NCI-H2227 (cell line): ENCODE measurements at regions not wholly inside any gene's neighbourhood (a gene's known extent, or its start where the extent isn't known, plus 50 kb on each side); places are given as distances from the start of the nearest gene placed in this dataset.
"Not testable (repeated sequence)": the region's sequence is repeated elsewhere in the genome, so short reads cannot be mapped to it uniquely, and the experiment has no call there.

Source experiments
- DNase-seq: peaks from one replicate; lab custom pipeline; 2025; ENCODE audit not compliant: unreplicated experiment; lab: John Stamatoyannopoulos, UW

- no peak for DNase-seq
Observed at GRCh38 chr5:28305891-28306290, 1267.5 kb upstream of the CDH9 start.

DNA sequence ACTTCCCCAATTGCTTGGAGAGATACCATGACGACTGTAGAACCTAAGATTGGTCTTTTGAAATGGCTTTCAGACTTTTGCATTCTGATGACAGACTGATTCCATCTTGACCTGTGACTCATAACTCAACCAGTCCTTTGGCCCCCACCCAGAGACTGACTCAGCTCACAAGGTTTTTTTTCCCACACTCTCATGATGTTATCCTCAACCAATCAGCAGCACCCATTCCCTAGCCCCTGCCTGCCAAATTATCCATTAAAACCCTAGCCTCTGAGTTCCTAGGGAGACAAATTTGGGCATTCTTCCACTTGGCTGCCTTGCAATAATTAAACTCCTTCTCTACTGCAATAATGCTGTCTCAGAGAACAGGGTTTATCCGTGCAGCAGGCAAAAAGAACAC, 1263.3 kb upstream of the CDH9 start:
- no peak for DNase-seq

DNA sequence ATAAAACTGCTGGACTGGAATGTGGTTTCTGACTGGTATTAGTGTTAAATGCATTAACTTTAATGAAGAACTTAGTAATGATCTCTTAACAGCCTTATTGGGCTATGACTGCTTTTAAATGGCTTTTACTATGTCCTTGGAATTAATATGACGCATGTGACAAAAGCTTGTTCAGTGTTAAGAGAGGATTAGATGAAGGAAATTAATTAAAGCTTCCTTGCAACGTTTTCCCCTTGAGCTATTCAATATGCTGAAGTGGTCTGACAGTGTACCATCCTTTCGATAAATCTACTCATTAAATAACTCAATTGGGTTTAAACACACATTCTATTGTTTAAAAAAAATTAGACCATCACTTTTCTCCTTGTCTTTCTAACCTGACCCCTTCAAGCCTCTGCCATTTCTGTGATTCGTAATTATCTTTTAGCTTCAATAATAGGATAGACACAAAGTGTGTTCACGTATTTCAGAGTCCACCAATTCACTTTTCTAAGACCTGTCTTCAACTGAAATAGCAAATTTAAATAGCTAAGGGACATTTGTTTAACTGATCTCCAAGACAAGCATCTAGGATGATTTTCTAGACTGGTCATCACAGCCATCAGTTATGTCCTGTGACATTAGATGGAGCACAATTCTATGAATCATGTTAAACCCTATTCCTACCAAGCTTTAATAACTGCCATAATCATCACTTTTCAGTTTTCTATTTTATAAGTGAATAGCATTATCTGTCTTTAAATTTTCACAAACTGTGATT, 1258.0 kb upstream of the CDH9 start:
- no peak for DNase-seq

DNA sequence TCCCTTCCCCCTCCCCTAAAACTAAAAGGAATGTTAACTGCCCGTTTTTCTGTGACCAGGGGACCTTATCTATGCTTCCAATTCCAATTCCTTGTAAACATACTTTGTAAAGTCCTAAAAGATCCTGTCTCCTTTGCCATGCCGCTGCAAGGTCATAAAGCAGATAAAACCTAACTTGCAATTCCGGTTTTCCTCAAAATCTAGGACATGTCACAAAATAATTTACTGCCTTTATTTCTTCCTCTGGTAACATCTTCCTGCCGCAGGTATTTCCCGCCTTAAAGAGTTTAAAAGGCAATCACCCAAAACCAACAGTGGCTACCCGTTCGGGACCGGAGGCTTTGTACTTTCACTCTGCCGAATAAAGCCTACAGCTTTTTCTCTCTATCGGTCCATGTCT, 1248.6 kb upstream of the CDH9 start:
- DNase-seq = not testable (repeated sequence)

DNA sequence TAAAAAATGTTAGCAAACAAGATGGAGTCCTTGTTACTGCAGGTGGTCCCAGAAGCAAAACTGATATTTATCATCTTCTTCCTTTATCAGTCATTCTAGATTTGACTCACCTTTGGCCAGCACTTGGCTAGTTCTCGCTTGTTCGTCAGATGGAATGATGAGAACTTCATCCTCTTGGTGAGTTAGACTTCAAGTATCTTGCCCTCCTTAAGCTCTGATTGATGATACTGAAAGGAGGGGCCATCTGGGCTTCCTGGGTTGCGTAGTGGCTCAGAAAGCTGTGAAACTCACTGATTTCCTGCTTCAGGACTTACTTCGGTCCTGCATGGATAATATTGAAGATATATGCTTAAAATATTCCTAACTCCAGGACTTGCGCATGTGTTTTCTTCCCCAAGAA, 1248.2 kb upstream of the CDH9 start:
- DNase-seq = no peak

DNA sequence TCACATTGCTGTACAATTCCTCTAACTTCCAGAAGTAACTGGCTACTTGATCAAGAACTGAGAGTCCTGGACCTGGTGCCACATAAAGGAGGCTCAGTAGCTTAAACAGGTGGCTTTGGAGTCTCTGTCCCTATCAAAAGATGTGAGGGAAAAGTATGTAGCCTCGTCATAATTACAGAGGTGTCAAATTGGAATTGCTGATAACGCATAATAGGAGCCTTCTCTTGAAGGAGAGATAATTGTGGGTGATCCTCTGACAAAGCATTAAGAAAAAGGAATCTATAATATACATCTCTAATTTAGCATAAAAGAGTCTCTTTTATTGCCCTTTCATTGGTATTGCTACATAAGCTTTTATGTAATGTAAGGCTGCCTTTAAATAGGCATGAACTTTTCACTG, 1246.4 kb upstream of the CDH9 start:
- DNase-seq = no peak

DNA sequence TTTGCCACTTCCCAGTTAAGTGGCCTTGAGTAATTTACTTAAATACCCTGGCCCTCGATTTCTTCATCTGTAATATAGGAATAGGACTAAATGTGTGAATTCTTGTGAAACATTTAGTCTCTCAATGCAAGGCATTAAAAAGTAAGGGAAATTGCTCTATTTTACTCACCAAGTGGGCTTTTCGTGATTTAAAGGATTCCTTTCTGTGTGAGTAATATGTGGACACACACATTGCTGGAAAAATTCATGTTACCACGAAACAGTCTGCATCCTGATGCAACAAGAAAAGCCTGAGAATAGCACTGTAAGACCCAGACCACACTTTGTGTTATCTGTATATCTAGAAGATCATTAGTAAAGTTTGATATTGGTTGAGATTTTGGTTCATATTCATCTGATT, 1243.0 kb upstream of the CDH9 start:
- DNase-seq = no peak

DNA sequence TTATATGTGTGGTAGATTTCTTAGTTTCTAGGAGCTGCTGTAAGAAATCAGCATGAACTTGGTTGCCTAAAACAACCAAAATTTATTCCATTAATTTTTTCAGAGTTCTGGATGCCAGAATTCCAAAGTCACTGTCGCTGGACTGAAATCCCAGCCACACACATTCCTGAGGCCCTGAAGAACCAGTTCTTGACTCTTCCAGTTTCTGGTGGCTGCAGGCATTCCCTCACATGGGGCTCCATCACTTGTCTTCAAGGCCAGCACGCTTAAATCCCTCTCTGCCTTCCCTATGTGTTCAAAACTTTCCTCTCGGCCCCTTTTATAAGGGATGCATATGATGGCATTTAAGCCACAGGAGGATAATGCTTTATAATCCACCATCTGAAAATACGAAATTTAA, 1237.5 kb upstream of the CDH9 start:
- no peak for DNase-seq

DNA sequence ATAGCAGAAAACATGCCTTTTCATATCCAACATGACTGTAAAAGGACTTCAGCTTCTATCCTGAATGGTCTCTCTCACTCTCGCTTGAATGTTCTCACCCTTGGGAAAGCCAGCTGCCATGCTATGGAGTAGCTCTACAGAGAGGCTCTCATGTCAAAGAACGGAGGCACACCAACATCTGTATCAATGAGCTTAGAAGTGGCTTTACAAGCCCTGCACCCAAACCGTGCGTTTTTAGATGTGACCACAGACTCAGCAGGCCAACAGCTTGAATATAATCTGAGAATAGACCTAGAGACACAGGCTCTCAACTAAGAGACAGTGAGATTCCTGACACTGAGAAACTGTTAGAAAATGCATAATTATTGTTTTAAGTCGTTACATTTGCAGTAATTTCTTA, 1231.6 kb upstream of the CDH9 start:
- no peak for DNase-seq

GRCh38 chr5:28265877-28266276, 1227.5 kb upstream of the CDH9 start:
- no peak for DNase-seq

DNA sequence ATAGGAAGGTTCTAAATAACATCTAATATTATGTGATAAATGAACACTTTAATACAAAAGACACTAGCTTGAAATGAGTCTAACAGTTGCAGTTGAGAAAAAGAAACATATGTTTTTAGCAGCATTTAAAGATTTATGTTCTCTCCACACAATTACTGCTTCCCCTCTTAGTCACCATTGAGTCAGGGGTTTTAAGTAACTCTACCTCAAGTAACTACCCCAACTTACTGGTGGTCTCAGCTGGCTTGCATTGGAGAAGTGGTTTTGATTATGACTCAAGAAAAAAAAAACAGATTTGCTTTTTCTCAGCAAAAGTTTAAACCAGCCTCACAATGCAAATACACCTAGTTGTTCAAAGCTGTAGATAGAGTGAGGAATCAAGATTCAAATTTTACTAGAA, 1216.5 kb upstream of the CDH9 start:
- no peak for DNase-seq

GRCh38 chr5:28253431-28253830, 1215.0 kb upstream of the CDH9 start:
- no peak for DNase-seq

GRCh38 chr5:28249771-28250415, 1211.5 kb upstream of the CDH9 start:
- DNase-seq = no peak

DNA sequence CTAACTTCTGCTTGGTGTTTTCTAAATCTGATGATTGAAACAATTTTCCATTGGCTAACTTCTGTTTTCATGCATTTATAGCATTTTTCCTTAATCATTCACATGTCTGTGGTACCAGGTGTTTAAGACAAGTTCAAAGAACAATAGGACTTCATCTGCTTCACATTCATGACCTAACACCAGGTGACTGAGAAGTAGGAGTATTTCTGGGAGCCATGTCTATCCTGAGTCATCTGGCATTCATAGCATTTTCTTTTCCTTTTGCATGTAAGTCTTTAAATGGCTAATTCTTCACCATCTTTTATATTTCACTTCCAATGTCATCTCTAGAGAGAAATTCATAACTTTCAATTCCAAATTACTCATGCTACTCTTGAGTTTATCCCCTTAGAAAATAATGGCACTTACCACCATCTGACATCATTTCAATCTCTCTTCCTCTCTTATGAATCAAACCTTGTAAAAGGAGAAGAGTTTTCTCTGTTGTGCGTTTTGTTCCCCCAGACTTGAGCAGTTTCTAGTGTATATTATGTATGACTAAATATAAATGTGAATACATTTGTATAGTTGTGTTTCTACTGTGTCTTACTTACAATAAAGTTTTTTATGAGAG, 1196.1 kb upstream of the CDH9 start:
- DNase-seq = no peak

DNA sequence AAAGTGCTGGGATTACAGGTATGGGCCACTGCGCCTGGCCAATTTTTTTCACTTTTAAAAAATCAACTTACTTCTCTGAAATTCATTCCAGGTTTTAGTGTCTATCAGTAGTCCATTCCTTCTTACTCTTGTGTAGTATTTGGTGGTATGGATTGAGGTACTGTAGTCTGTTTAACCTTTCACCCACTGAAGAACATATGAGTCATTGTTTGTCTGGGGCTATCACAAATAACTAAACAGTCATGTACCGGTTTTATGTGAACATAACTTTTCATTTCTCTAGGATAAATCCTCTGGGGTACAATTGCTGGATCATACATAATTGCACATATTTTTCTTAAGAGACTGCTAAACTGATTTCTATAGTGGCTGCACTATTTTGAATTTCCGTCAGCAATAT, 1188.0 kb upstream of the CDH9 start:
- DNase-seq = no peak

DNA sequence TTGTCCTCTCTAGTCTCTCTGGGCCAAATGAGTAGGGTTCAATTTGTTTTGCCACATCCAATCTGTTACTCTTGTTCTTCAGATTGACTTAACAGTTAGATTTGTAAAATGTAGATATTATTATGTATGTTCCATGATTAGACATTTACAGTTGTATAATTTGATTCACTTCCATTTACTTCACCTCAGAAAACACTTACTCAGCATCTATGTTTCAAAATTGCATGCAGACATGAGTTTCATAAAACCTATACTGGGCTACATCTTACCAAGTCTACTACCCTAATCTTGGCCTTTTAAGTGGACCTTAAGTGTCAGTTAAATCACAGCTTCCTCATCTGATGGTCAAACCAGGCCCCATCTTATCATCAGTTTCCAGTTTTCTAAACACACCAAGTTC, 1181.2 kb upstream of the CDH9 start:
- no peak for DNase-seq

DNA sequence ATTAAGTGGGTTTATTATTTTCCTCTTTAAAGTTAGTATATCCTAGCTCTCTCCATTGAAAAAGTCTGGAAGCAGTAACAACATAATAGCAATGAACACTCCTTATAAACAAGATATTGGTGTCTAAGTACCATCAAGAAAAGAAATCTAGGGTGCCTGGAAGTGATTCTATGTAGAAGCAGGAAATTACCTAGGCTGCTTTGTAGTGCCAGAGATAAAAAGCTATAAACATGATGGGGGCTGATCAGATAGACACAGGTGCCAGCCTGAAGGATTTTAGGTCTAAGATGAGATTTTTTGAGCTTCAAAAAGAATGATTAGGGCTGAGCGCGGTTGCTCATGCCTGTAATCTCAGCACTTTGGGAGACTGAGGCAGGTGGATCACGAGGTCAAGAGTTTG, 1179.3 kb upstream of the CDH9 start:
- no peak for DNase-seq

GRCh38 chr5:28216939-28217360, 1178.6 kb upstream of the CDH9 start:
- DNase-seq = no peak

- DNase-seq = no peak
Observed at GRCh38 chr5:28215091-28215490, 1176.7 kb upstream of the CDH9 start.

- DNase-seq = no peak
Observed at GRCh38 chr5:28214292-28214691, 1175.9 kb upstream of the CDH9 start.

- no peak for DNase-seq
Observed at GRCh38 chr5:28208356-28208755, 1170.0 kb upstream of the CDH9 start.

- no peak for DNase-seq
Observed at GRCh38 chr5:28190011-28190410, 1151.6 kb upstream of the CDH9 start.
